Gastroesophageal sphincter (tissue), 4 donors: ENCODE measurements at regions not wholly inside any gene's neighbourhood (a gene's known extent, or its start where the extent isn't known, plus 50 kb on each side); places are given as distances from the start of the nearest gene placed in this dataset.
A peak's percentile ranks its signal among the peaks of the same experiment; 100 is the strongest.

Source experiments
- ATAC-seq: fragments of 150-250 bp; one replicate; pipeline ENCODE4 v1.9.1; 2016; ENCODE audit warnings: mild to moderate bottlenecking, moderate library complexity
- H3K27ac ChIP-seq, 4 donors: fragments of 200-600 bp; sonication (generic) in 3 of 4; 1 replicate in 3 of 4; 2 replicates in 1 of 4; pipeline ENCODE4 v1.5.1; 2016 to 2019
- H3K27me3 ChIP-seq: fragments of 200-600 bp; sonication (generic); one replicate; pipeline ENCODE4 v1.5.1; 2019
- H3K36me3 ChIP-seq, 2 donors: fragments of 200-600 bp; sonication (generic); one replicate each; pipeline ENCODE4 v1.5.1; 2019; ENCODE audit warnings: control low read depth in 1 of 2
- H3K4me1 ChIP-seq, 3 donors: fragments of 200-600 bp; sonication (generic); 1 replicate in 2 of 3; 2 replicates in 1 of 3; pipeline ENCODE4 v1.5.1; 2016 to 2019; ENCODE audit warnings: control low read depth in 2 of 3
- H3K4me3 ChIP-seq, 2 donors: fragments of 200-600 bp; sonication (generic); one replicate each; pipeline ENCODE4 v1.5.1; 2019; ENCODE audit warnings: mild to moderate bottlenecking in 1 of 2, moderate library complexity in 1 of 2
- H3K9me3 ChIP-seq, 3 donors: fragments of 200-600 bp; sonication (generic); one replicate each; pipeline ENCODE4 v1.5.1; 2017 to 2019; ENCODE audit warnings: control low read depth in 2 of 3
- CTCF ChIP-seq, 4 experiments: fragments of 200-600 bp in 2 of 4; fragments of 450-650 bp in 2 of 4; sonication (generic) in 1 of 4; IDR thresholded peaks; one replicate each; pipeline ENCODE4 v1.5.1; 2017 to 2019; ENCODE audit warnings: antibody characterized with exemption in 4 of 4, mild to moderate bottlenecking in 2 of 4, moderate library complexity in 2 of 4
- EP300 ChIP-seq: sonication (generic); formaldehyde crosslinking; IDR thresholded peaks from one replicate; pipeline ENCODE4 v1.6.1; 2017; ENCODE audit warnings: antibody characterized with exemption, mild to moderate bottlenecking
- POLR2A ChIP-seq, 2 donors: fragments of 450-650 bp; IDR thresholded peaks; one replicate each; pipeline ENCODE4 v1.6.1; 2017; ENCODE audit warnings: antibody characterized with exemption in 2 of 2, mild to moderate bottlenecking in 2 of 2, moderate library complexity in 1 of 2
- POLR2AphosphoS5 ChIP-seq: sonication (generic); formaldehyde crosslinking; IDR thresholded peaks from one replicate; pipeline ENCODE4 v1.6.1; 2017; ENCODE audit warnings: antibody characterized with exemption
- WGBS, 2 donors: methylation state at CpG; one replicate each; pipeline ENCODE4 v1.1.5; 2018; ENCODE audit warnings: low coverage in 1 of 2; 5-methylcytosine and 5-hydroxymethylcytosine counted together

GRCh38 chr6:14876778-14877613, 368.9 kb upstream of the JARID2 start:
- no peaks in the 10 kb centered on the region for H3K9me3 ChIP-seq
- TF ChIP-seq CTCF (IDR thresholded peaks at IDR 0.05) = no peak
- no peak for TF ChIP-seq EP300
- no peak for TF ChIP-seq POLR2A (IDR thresholded peaks at IDR 0.05)
- TF ChIP-seq POLR2AphosphoS5 = no peak
- ATAC-seq = peak; percentile 65
- peak overlapping the region in 3 of 4 donors; percentile 61 to 67 (median 66) for H3K27ac ChIP-seq
- peaks cover 0 to 28% (median 2%) of the 10 kb centered on the region in 3 donors for H3K4me1 ChIP-seq
- no peaks in the 10 kb centered on the region for H3K36me3 ChIP-seq
- H3K4me3 ChIP-seq = no peak overlapping the region
- no peaks in the 10 kb centered on the region for H3K27me3 ChIP-seq
- WGBS, 2 donors = 64 to 75% methylated on average over 3 to 11 of the region's 11 CpGs

- Histone ChIP-seq H3K4me3 (no peak overlapping the region), H3K27ac (peak overlapping the region in 1 of 4 donors; percentile 67), H3K4me1 (peaks cover 0 to 33% (median 2%) of the 10 kb centered on the region in 3 donors), H3K36me3 (no peaks in the 10 kb centered on the region), H3K27me3 (no peaks in the 10 kb centered on the region), H3K9me3 (no peaks in the 10 kb centered on the region)
- TF ChIP-seq POLR2A (IDR thresholded peaks at IDR 0.05) (no peak), CTCF (IDR thresholded peaks at IDR 0.05) (no peak), POLR2AphosphoS5 (no peak), EP300 (no peak)
- WGBS, 2 donors = 80 to 91% methylated on average over 2 to 3 of the region's 3 CpGs
- ATAC-seq = no peak
These were observed 368.1 kb upstream of the JARID2 start for GRCh38 chr6:14877758-14878157.

- TF ChIP-seq POLR2AphosphoS5 (no peak), POLR2A (IDR thresholded peaks at IDR 0.05) (no peak), CTCF (IDR thresholded peaks at IDR 0.05) (no peak), EP300 (no peak)
- Histone ChIP-seq H3K27me3 (no peaks in the 10 kb centered on the region), H3K36me3 (no peaks in the 10 kb centered on the region), H3K4me1 (peaks cover 0 to 43% (median 2%) of the 10 kb centered on the region in 3 donors), H3K27ac (peak overlapping the region in 2 of 4 donors; percentile 11 to 19), H3K9me3 (no peaks in the 10 kb centered on the region), H3K4me3 (no peak overlapping the region)
- no peak for ATAC-seq
- WGBS, 2 donors = 86 to 100% methylated on average over 6 to 9 of the region's 9 CpGs
These were observed 365.8 kb upstream of the JARID2 start for GRCh38 chr6:14880052-14880451.

- Histone ChIP-seq H3K27ac (peak overlapping the region in 2 of 4 donors; percentile 11 to 19), H3K9me3 (no peaks in the 10 kb centered on the region), H3K36me3 (no peaks in the 10 kb centered on the region), H3K4me1 (peaks cover 0 to 43% (median 2%) of the 10 kb centered on the region in 3 donors), H3K27me3 (no peaks in the 10 kb centered on the region), H3K4me3 (no peak overlapping the region)
- TF ChIP-seq POLR2A (IDR thresholded peaks at IDR 0.05) (no peak), POLR2AphosphoS5 (no peak), CTCF (IDR thresholded peaks at IDR 0.05) (no peak), EP300 (no peak)
- no peak for ATAC-seq
- WGBS, 2 donors = 62 to 70% methylated on average over 2 to 3 of the region's 3 CpGs
These were observed 365.2 kb upstream of the JARID2 start for GRCh38 chr6:14880677-14881076.

- H3K27me3 ChIP-seq = no peaks in the 10 kb centered on the region
- H3K36me3 ChIP-seq = no peaks in the 10 kb centered on the region
- TF ChIP-seq POLR2AphosphoS5 (no peak), EP300 (no peak), CTCF (IDR thresholded peaks at IDR 0.05) (no peak), POLR2A (IDR thresholded peaks at IDR 0.05) (no peak)
- peaks cover 0 to 42% (median 2%) of the 10 kb centered on the region in 3 donors for H3K4me1 ChIP-seq
- H3K4me3 ChIP-seq = no peak overlapping the region
- no peaks in the 10 kb centered on the region for H3K9me3 ChIP-seq
- ATAC-seq = no peak
- WGBS, 2 donors = 68 to 75% methylated on average over 2 to 3 of the region's 4 CpGs
- no peak overlapping the region for H3K27ac ChIP-seq
These were observed 364.5 kb upstream of the JARID2 start for GRCh38 chr6:14881398-14881797.
